Body of pancreas (tissue), 4 donors: ENCODE measurements at regions not wholly inside any gene's neighbourhood (a gene's known extent, or its start where the extent isn't known, plus 50 kb on each side); places are given as distances from the start of the nearest gene placed in this dataset.

Experiments
- POLR2A ChIP-seq, 3 donors: fragments of 450-650 bp; IDR thresholded peaks; one replicate each; pipeline ENCODE4 v1.6.1; 2016; ENCODE audit warnings: antibody characterized with exemption in 3 of 3, mild to moderate bottlenecking in 2 of 3
- TF ChIP-seq, protein P1 (sequence below), 7 experiments: fragments of 450-650 bp in 4 of 7; fragments of 200-600 bp in 3 of 7; sonication (generic) in 3 of 7; IDR thresholded peaks; one replicate each; pipeline ENCODE4 v1.5.1; 2016 to 2019; ENCODE audit warnings: antibody characterized with exemption in 7 of 7

- TF ChIP-seq, protein P1, sequence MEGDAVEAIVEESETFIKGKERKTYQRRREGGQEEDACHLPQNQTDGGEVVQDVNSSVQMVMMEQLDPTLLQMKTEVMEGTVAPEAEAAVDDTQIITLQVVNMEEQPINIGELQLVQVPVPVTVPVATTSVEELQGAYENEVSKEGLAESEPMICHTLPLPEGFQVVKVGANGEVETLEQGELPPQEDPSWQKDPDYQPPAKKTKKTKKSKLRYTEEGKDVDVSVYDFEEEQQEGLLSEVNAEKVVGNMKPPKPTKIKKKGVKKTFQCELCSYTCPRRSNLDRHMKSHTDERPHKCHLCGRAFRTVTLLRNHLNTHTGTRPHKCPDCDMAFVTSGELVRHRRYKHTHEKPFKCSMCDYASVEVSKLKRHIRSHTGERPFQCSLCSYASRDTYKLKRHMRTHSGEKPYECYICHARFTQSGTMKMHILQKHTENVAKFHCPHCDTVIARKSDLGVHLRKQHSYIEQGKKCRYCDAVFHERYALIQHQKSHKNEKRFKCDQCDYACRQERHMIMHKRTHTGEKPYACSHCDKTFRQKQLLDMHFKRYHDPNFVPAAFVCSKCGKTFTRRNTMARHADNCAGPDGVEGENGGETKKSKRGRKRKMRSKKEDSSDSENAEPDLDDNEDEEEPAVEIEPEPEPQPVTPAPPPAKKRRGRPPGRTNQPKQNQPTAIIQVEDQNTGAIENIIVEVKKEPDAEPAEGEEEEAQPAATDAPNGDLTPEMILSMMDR (IDR thresholded peaks at IDR 0.05) = no peak
- no peak for TF ChIP-seq POLR2A (IDR thresholded peaks at IDR 0.05)
Observed at GRCh38 chr7:142503036-142503435, 245.2 kb upstream of the PRSS58 start.
